H9 (cell line): ENCODE measurements at regions not wholly inside any gene's neighbourhood (a gene's known extent, or its start where the extent isn't known, plus 50 kb on each side); places are given as distances from the start of the nearest gene placed in this dataset.

Experiments used
- DNase-seq: peaks from one replicate; pipeline ENCODE4 v3.0.0-alpha.2; 2017
- H2AFZ ChIP-seq: one replicate; pipeline ENCODE4 v1.6.1; 2013; ENCODE audit warnings: mild to moderate bottlenecking, low read length, control low read depth, moderate library complexity
- H2AK5ac ChIP-seq: 2 replicates; pipeline ENCODE4 v1.6.1; 2013; ENCODE audit warnings: low read length, control low read depth, mixed read lengths; ENCODE audit not compliant: insufficient read length
- H2BK120ac ChIP-seq: one replicate; pipeline ENCODE4 v1.6.1; 2013; ENCODE audit warnings: low read depth, mild to moderate bottlenecking, low read length, control low read depth, inconsistent platforms; ENCODE audit not compliant: poor library complexity, severe bottlenecking
- H2BK12ac ChIP-seq: 2 replicates; pipeline ENCODE4 v1.6.1; 2013; ENCODE audit warnings: low read length, control low read depth, mixed read lengths, low read depth; ENCODE audit not compliant: insufficient read length
- H2BK15ac ChIP-seq: 2 replicates; pipeline ENCODE4 v1.6.1; 2013; ENCODE audit warnings: low read depth, low read length, control low read depth
- H2BK20ac ChIP-seq: one replicate; pipeline ENCODE4 v1.6.1; 2013; ENCODE audit warnings: low read depth, mild to moderate bottlenecking, low read length, control low read depth, inconsistent platforms; ENCODE audit not compliant: poor library complexity, severe bottlenecking
- H2BK5ac ChIP-seq: 2 replicates; pipeline ENCODE4 v1.6.1; 2013; ENCODE audit warnings: low read length, control low read depth, mixed read lengths; ENCODE audit not compliant: insufficient read length
- H3K14ac ChIP-seq: 2 replicates; pipeline ENCODE4 v1.6.1; 2013; ENCODE audit warnings: low read length, control low read depth; ENCODE audit not compliant: insufficient read depth
- H3K18ac ChIP-seq: 2 replicates; pipeline ENCODE4 v1.6.1; 2013; ENCODE audit warnings: low read depth, mild to moderate bottlenecking, mixed read lengths, low read length, control low read depth; ENCODE audit not compliant: insufficient read length
- H3K23ac ChIP-seq: 2 replicates; pipeline ENCODE4 v1.6.1; 2013; ENCODE audit warnings: low read length, control low read depth, mixed read lengths, low read depth; ENCODE audit not compliant: insufficient read length
- H3K23me2 ChIP-seq: 2 replicates; pipeline ENCODE4 v1.6.1; 2013; ENCODE audit warnings: low read depth, mild to moderate bottlenecking, mixed read lengths, low read length, control low read depth; ENCODE audit not compliant: insufficient read length, poor library complexity, severe bottlenecking
- H3K27ac ChIP-seq: 2 replicates; pipeline ENCODE4 v1.5.1; 2013; ENCODE audit warnings: low read length, control low read depth, mixed read lengths, low read depth; ENCODE audit not compliant: insufficient read length
- H3K27me3 ChIP-seq: 2 replicates; pipeline ENCODE4 v1.6.1; 2013; ENCODE audit warnings: low read length, control low read depth, inconsistent platforms; ENCODE audit not compliant: insufficient read depth
- H3K4ac ChIP-seq: 2 replicates; pipeline ENCODE4 v1.6.1; 2013; ENCODE audit warnings: low read depth, mild to moderate bottlenecking, control low read depth, inconsistent platforms, low read length, moderate library complexity
- H3K4me1 ChIP-seq: 2 replicates; pipeline ENCODE4 v1.6.1; 2013; ENCODE audit warnings: low read length, control low read depth, inconsistent platforms; ENCODE audit not compliant: insufficient read depth
- H3K4me2 ChIP-seq: 2 replicates; pipeline ENCODE4 v1.6.1; 2013; ENCODE audit warnings: low read length, control low read depth, mixed read lengths; ENCODE audit not compliant: insufficient read length, insufficient read depth
- H3K56ac ChIP-seq: 2 replicates; pipeline ENCODE4 v1.6.1; 2013; ENCODE audit warnings: low read depth, mild to moderate bottlenecking, mixed read lengths, low read length, control low read depth; ENCODE audit not compliant: insufficient read length
- H3K79me1 ChIP-seq: 2 replicates; pipeline ENCODE4 v1.6.1; 2013; ENCODE audit warnings: low read depth, mild to moderate bottlenecking, moderate library complexity, low read length, control low read depth, inconsistent platforms; ENCODE audit not compliant: insufficient read depth, poor library complexity, severe bottlenecking
- H3K79me2 ChIP-seq: 2 replicates; pipeline ENCODE4 v1.6.1; 2013; ENCODE audit warnings: low read length, control low read depth, inconsistent platforms; ENCODE audit not compliant: insufficient read depth
- H3K9ac ChIP-seq: 2 replicates; pipeline ENCODE4 v1.6.1; 2013; ENCODE audit warnings: low read length, control low read depth, mixed read lengths; ENCODE audit not compliant: insufficient read length; ENCODE audit errors: extremely low read depth
- H3K9me3 ChIP-seq: one replicate; pipeline ENCODE4 v1.6.1; 2013; ENCODE audit warnings: low read depth, low read length, inconsistent platforms; ENCODE audit not compliant: control insufficient read depth
- H3T11ph ChIP-seq: one replicate; pipeline ENCODE4 v1.6.1; 2013; ENCODE audit warnings: mild to moderate bottlenecking, low read length, control low read depth, inconsistent platforms
- H4K20me1 ChIP-seq: one replicate; pipeline ENCODE4 v1.6.1; 2013; ENCODE audit not compliant: control insufficient read depth, insufficient read length, insufficient read depth
- H4K5ac ChIP-seq: 2 replicates; pipeline ENCODE4 v1.6.1; 2013; ENCODE audit warnings: low read depth, mild to moderate bottlenecking, mixed read lengths, low read length, control low read depth; ENCODE audit not compliant: insufficient read length
- H4K8ac ChIP-seq: replicated peaks from 2 replicates; pipeline ENCODE4 v1.6.1; 2013; ENCODE audit warnings: low read length, control low read depth, mixed read lengths, low read depth; ENCODE audit not compliant: insufficient read length
- H4K91ac ChIP-seq: 2 replicates; pipeline ENCODE4 v1.6.1; 2013; ENCODE audit warnings: low read depth, mild to moderate bottlenecking, moderate library complexity, mixed read lengths, low read length, control low read depth; ENCODE audit not compliant: insufficient read length
- H3K27ac Mint-ChIP-seq, 3 experiments: 2 replicates in 2 of 3; 3 replicates in 1 of 3; pipeline ENCODE4 v1.8.0; 2020 to 2021; ENCODE audit warnings: mixed read lengths in 3 of 3, mild to moderate bottlenecking in 1 of 3, moderate library complexity in 1 of 3
- H3K27me3 Mint-ChIP-seq: 2 replicates; pipeline ENCODE4 v1.8.0; 2021; ENCODE audit warnings: low read depth, mild to moderate bottlenecking, moderate library complexity, mixed read lengths
- H3K36me3 Mint-ChIP-seq, 3 experiments: 2 replicates in 2 of 3; 3 replicates in 1 of 3; pipeline ENCODE4 v1.8.0; 2020 to 2021; ENCODE audit warnings: low read depth in 3 of 3, mixed read lengths in 3 of 3; ENCODE audit not compliant: insufficient read depth in 1 of 3
- H3K4me1 Mint-ChIP-seq, 2 experiments: 2 replicates each; pipeline ENCODE4 v1.8.0; 2020; ENCODE audit warnings: mixed read lengths in 2 of 2
- H3K4me3 Mint-ChIP-seq, 2 experiments: 2 replicates in 1 of 2; 3 replicates in 1 of 2; pipeline ENCODE4 v1.8.0; 2020 to 2021; ENCODE audit warnings: mild to moderate bottlenecking in 2 of 2, mixed read lengths in 2 of 2, moderate library complexity in 1 of 2
- H3K9me3 Mint-ChIP-seq, 2 experiments: 2 replicates in 1 of 2; 3 replicates in 1 of 2; pipeline ENCODE4 v1.8.0; 2020; ENCODE audit warnings: mild to moderate bottlenecking in 2 of 2, mixed read lengths in 2 of 2, moderate library complexity in 1 of 2
- CTCF ChIP-seq: fragments of 200-600 bp; sonication (generic); conservative IDR thresholded peaks from 3 replicates; pipeline ENCODE4 v1.8.0; 2021; ENCODE audit warnings: antibody characterized with exemption, mild to moderate bottlenecking

- Histone ChIP-seq H2BK12ac (no peak overlapping the region), H3K23ac (no peak overlapping the region), H4K20me1 (no peaks in the 10 kb centered on the region), H2BK20ac (no peak overlapping the region), H3K23me2 (no peaks in the 10 kb centered on the region), H2BK15ac (no peak overlapping the region), H3K56ac (no peak overlapping the region), H3K4ac (no peak overlapping the region), H4K5ac (no peak overlapping the region), H4K91ac (no peak overlapping the region), H3K14ac (no peak overlapping the region), H4K8ac (no peak overlapping the region), H3K27me3 (no peaks in the 10 kb centered on the region), H3K79me1 (no peaks in the 10 kb centered on the region), H3K18ac (no peak overlapping the region), H3T11ph (no peak overlapping the region), H3K4me1 (no peaks in the 10 kb centered on the region), H3K79me2 (no peaks in the 10 kb centered on the region), H2AFZ (no peak overlapping the region), H3K27ac (no peak overlapping the region), H2AK5ac (no peak overlapping the region), H3K9me3 (peaks cover 19% of the 10 kb centered on the region), H3K4me2 (no peak overlapping the region), H3K9ac (no peak overlapping the region), H2BK5ac (no peak overlapping the region), H2BK120ac (no peak overlapping the region)
- H3K27ac Mint-ChIP-seq, result no peak overlapping the region
- no peaks in the 10 kb centered on the region; the same call in 1 of the 2 replicates for H3K27me3 Mint-ChIP-seq
- no peak for TF ChIP-seq CTCF
- no peak overlapping the region for H3K4me3 Mint-ChIP-seq
- H3K4me1 Mint-ChIP-seq, result no peaks in the 10 kb centered on the region; a peak in 1 of 4 replicates
- H3K36me3 Mint-ChIP-seq, result peaks cover 13 to 44% (median 34%) of the 10 kb centered on the region in 3 experiments
- DNase-seq, result no peak
- peaks cover 40 to 67% of the 10 kb centered on the region in 2 experiments for H3K9me3 Mint-ChIP-seq
These were observed 408.5 kb upstream of the NEGR1 start for GRCh38 chr1:72690871-72691270.
